Lung (tissue), 11 donors: ENCODE measurements at regions not wholly inside any gene's neighbourhood (a gene's known extent, or its start where the extent isn't known, plus 50 kb on each side); places are given as distances from the start of the nearest gene placed in this dataset.

Source experiments
- ATAC-seq: fragments of 200-7000 bp; cut with Tn5 transposase; one replicate; pipeline ENCODE4 v1.9.1; 2020; ENCODE audit warnings: moderate number of reproducible peaks; ENCODE audit not compliant: insufficient read depth, low FRiP score
- DNase-seq, 3 donors: peaks; one replicate each; pipeline ENCODE4 v3.0.0-alpha.2; 2013 to 2017
- H3K27ac ChIP-seq, 2 donors: one replicate each; pipeline ENCODE4 v1.5.1; 2013; ENCODE audit warnings: mild to moderate bottlenecking in 2 of 2, moderate library complexity in 2 of 2, control low read depth in 1 of 2, inconsistent platforms in 1 of 2, low read depth in 1 of 2, low read length in 1 of 2
- H3K27me3 ChIP-seq, 3 donors: one replicate each; pipeline ENCODE4 v1.5.1; 2013; ENCODE audit warnings: low read length in 2 of 3; ENCODE audit not compliant: control insufficient read depth in 3 of 3, insufficient read depth in 3 of 3
- H3K36me3 ChIP-seq, 4 donors: one replicate each; pipeline ENCODE4 v1.5.1; 2013; ENCODE audit warnings: low read length in 4 of 4, mild to moderate bottlenecking in 1 of 4, moderate library complexity in 1 of 4; ENCODE audit not compliant: control insufficient read depth in 4 of 4, insufficient read depth in 4 of 4
- H3K4me1 ChIP-seq, 5 donors: one replicate each; pipeline ENCODE4 v1.5.1; 2013; ENCODE audit warnings: low read length in 5 of 5, mild to moderate bottlenecking in 2 of 5, moderate library complexity in 1 of 5; ENCODE audit not compliant: control insufficient read depth in 5 of 5, insufficient read depth in 5 of 5
- H3K4me3 ChIP-seq: one replicate; pipeline ENCODE4 v1.5.1; 2013; ENCODE audit warnings: mild to moderate bottlenecking, control low read depth, moderate library complexity
- H3K9ac ChIP-seq, 2 donors: one replicate each; pipeline ENCODE4 v1.5.1; 2013; ENCODE audit warnings: low read length in 2 of 2, control low read depth in 1 of 2; ENCODE audit not compliant: insufficient read depth in 1 of 2
- H3K9me3 ChIP-seq, 4 donors: one replicate each; pipeline ENCODE4 v1.5.1; 2013; ENCODE audit warnings: low read length in 3 of 4, mild to moderate bottlenecking in 1 of 4, moderate library complexity in 1 of 4; ENCODE audit not compliant: control insufficient read depth in 4 of 4, insufficient read depth in 3 of 4
- CTCF ChIP-seq: IDR thresholded peaks from 2 replicates; pipeline ENCODE4 v1.5.1; 2012; ENCODE audit warnings: mild to moderate bottlenecking; ENCODE audit errors: control extremely low read depth, extremely low read depth
- WGBS, 2 donors: extraction: QIAGEN DNeasy Blood & Tissue Kit; methylation state at CpG; one replicate each; pipeline ENCODE4 v1.1.7; 2013; 5-methylcytosine and 5-hydroxymethylcytosine counted together
- donor health status: control.
- donor health status: control.
- donor health status: Bipolar disorder and iron deficiency.
- donor health status: healthy.
- donor health status: DM: yes; HTN: yes; CAD: no.

- no peak for DNase-seq
- H3K9me3 ChIP-seq, result peaks cover 0 to 4% (median 2%) of the 10 kb centered on the region in 4 donors
- WGBS, 2 donors, result 87 to 88% methylated on average over 9 of the region's 9 CpGs
Measured at GRCh38 chr9:135201711-135202110, 114.2 kb downstream of the OLFM1 start.

DNA sequence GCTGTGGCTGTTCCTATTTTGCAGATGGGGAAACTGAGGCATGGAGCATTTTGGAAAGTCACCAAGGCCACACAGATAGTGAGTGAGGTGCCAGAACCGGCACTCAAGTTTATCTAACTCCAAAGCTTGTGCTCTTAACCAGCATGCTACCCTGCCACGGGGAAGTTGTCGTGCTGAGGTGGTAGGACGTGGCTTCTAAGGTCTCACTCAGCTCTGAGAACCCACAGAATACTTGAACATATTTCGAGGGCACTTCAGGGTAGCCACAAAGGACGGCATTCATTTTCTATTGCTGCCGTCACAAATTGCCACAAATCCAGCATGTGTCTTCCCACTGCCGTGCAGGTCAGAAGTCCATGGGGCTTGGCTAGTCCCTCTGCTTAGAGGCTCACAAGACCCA, 116.7 kb downstream of the OLFM1 start:
- Histone ChIP-seq H3K4me1 (no peaks in the 10 kb centered on the region), H3K9ac (no peak overlapping the region), H3K27me3 (peaks cover 0 to 20% (median 7%) of the 10 kb centered on the region in 3 donors), H3K9me3 (peaks cover 0 to 4% (median 2%) of the 10 kb centered on the region in 4 donors), H3K36me3 (no peaks in the 10 kb centered on the region), H3K4me3 (no peak overlapping the region), H3K27ac (no peak overlapping the region)
- ATAC-seq (no peak), DNase-seq (peak in 1 of 3 donors; percentile 43)
- no peak for TF ChIP-seq CTCF
- 68 to 81% methylated on average over 8 of the region's 8 CpGs for WGBS, 2 donors

More at GRCh38 chr9:135201711-135202110, 114.2 kb downstream of the OLFM1 start:
- Histone ChIP-seq H3K4me3 (no peak overlapping the region), H3K9ac (no peak overlapping the region), H3K27ac (no peak overlapping the region), H3K4me1 (no peaks in the 10 kb centered on the region), H3K36me3 (no peaks in the 10 kb centered on the region), H3K27me3 (peaks cover 0 to 38% (median 17%) of the 10 kb centered on the region in 3 donors)
- no peak for ATAC-seq
- TF ChIP-seq CTCF, result no peak

GRCh38 chr9:135209136-135209535, 121.7 kb downstream of the OLFM1 start:
- H3K27ac ChIP-seq, result no peak overlapping the region
- peaks cover 0 to 3% (median 2%) of the 10 kb centered on the region in 3 donors for H3K27me3 ChIP-seq
- TF ChIP-seq CTCF, result no peak
- H3K4me1 ChIP-seq, result no peaks in the 10 kb centered on the region
- no peak overlapping the region for H3K9ac ChIP-seq
- H3K9me3 ChIP-seq, result peaks cover 0 to 18% (median 5%) of the 10 kb centered on the region in 4 donors
- no peak overlapping the region for H3K4me3 ChIP-seq
- ATAC-seq, result no peak
- no peaks in the 10 kb centered on the region for H3K36me3 ChIP-seq
- 70 to 74% methylated on average over 7 of the region's 7 CpGs for WGBS, 2 donors
- DNase-seq, result no peak

- no peak overlapping the region for H3K9ac ChIP-seq
- ATAC-seq, result no peak
- H3K36me3 ChIP-seq, result no peaks in the 10 kb centered on the region
- H3K9me3 ChIP-seq, result peaks cover 0 to 18% (median 5%) of the 10 kb centered on the region in 4 donors
- no peaks in the 10 kb centered on the region for H3K4me1 ChIP-seq
- DNase-seq, result no peak
- WGBS, 2 donors, result 44 to 52% methylated on average over 2 of the region's 2 CpGs
- H3K27ac ChIP-seq, result no peak overlapping the region
- H3K4me3 ChIP-seq, result no peak overlapping the region
- TF ChIP-seq CTCF, result no peak
- peaks cover 0 to 3% (median 2%) of the 10 kb centered on the region in 3 donors for H3K27me3 ChIP-seq
Measured at GRCh38 chr9:135209852-135210251, 122.4 kb downstream of the OLFM1 start.
